ENCODE measurements at regions not wholly inside any gene's neighbourhood (a gene's known extent, or its start where the extent isn't known, plus 50 kb on each side); places are given as distances from the start of the nearest gene placed in this dataset.

- DNase-seq (ENCODE audit: low spot score) = no peak
- Histone ChIP-seq H3K27ac (ENCODE audit: low read depth in 1 of 2, low read length in 2 of 2) (no peak overlapping the region), H3K36me3 (ENCODE audit: control insufficient read depth in 4 of 4, insufficient read depth in 3 of 4, low read depth in 1 of 4, low read length in 3 of 4) (no peaks in the 10 kb centered on the region), H3K4me1 (ENCODE audit: control insufficient read depth in 4 of 4, insufficient read depth in 4 of 4, low read length in 3 of 4) (no peaks in the 10 kb centered on the region), H3K27me3 (ENCODE audit: control insufficient read depth in 4 of 4, insufficient read depth in 4 of 4, low read length in 3 of 4) (peaks cover 0 to 4% (median 0%) of the 10 kb centered on the region in 4 donors), H3K9me3 (ENCODE audit: control insufficient read depth in 4 of 4, low read length in 3 of 4) (no peaks in the 10 kb centered on the region), H3K4me3 (ENCODE audit: low read depth in 1 of 3, low read length in 3 of 3) (no peak overlapping the region), H3K9ac (ENCODE audit: low read depth in 1 of 2, low read length in 2 of 2) (no peak overlapping the region)
- WGBS = 74% methylated on average over 3 of the region's 3 CpGs
- no peak for TF ChIP-seq ZBTB33 (IDR thresholded peaks at IDR 0.05)
- TF ChIP-seq MAX (IDR thresholded peaks at IDR 0.05) = no peak
- no peak for TF ChIP-seq JUND (IDR thresholded peaks at IDR 0.05)
- no peak for TF ChIP-seq TAF1 (conservative IDR thresholded peaks at IDR 0.05)
- TF ChIP-seq EGR1 (IDR thresholded peaks at IDR 0.05; ENCODE audit: low read depth in 2 of 2) = no peak
- TF ChIP-seq SP1 (IDR thresholded peaks at IDR 0.05) = no peak
- no peak for TF ChIP-seq RXRA (IDR thresholded peaks at IDR 0.05)
- TF ChIP-seq FOXA2 (IDR thresholded peaks at IDR 0.05) = no peak
- no peak for TF ChIP-seq ATF3 (IDR thresholded peaks at IDR 0.05)
- no peak for TF ChIP-seq FOXA1 (IDR thresholded peaks at IDR 0.05)
- no peak for TF ChIP-seq CTCF (IDR thresholded peaks at IDR 0.05; ENCODE audit: low read depth, low read length, missing input control)
- no peak for TF ChIP-seq NR2F2 (IDR thresholded peaks at IDR 0.05)
- TF ChIP-seq REST (IDR thresholded peaks at IDR 0.05) = no peak
- no peak for TF ChIP-seq GABPA (IDR thresholded peaks at IDR 0.05 in 1 of 2, conservative IDR thresholded peaks at IDR 0.05 in 1 of 2)
Measured at GRCh38 chrX:131595120-131595519, 51.2 kb downstream of the OR13H1 start.

- no peak for DNase-seq (ENCODE audit: low spot score)
- Histone ChIP-seq H3K36me3 (ENCODE audit: control insufficient read depth in 4 of 4, insufficient read depth in 3 of 4, low read depth in 1 of 4, low read length in 3 of 4) (no peaks in the 10 kb centered on the region), H3K27me3 (ENCODE audit: control insufficient read depth in 4 of 4, insufficient read depth in 4 of 4, low read length in 3 of 4) (peaks cover 0 to 4% (median 0%) of the 10 kb centered on the region in 4 donors), H3K9ac (ENCODE audit: low read depth in 1 of 2, low read length in 2 of 2) (no peak overlapping the region), H3K27ac (ENCODE audit: low read depth in 1 of 2, low read length in 2 of 2) (no peak overlapping the region), H3K9me3 (ENCODE audit: control insufficient read depth in 4 of 4, low read length in 3 of 4) (no peaks in the 10 kb centered on the region), H3K4me1 (ENCODE audit: control insufficient read depth in 4 of 4, insufficient read depth in 4 of 4, low read length in 3 of 4) (no peaks in the 10 kb centered on the region), H3K4me3 (ENCODE audit: low read depth in 1 of 3, low read length in 3 of 3) (no peak overlapping the region)
- TF ChIP-seq JUND (IDR thresholded peaks at IDR 0.05) (no peak), FOXA2 (IDR thresholded peaks at IDR 0.05) (no peak), YY1 (IDR thresholded peaks at IDR 0.05) (no peak), RAD21 (IDR thresholded peaks at IDR 0.05) (no peak), TAF1 (conservative IDR thresholded peaks at IDR 0.05) (no peak), CTCF (IDR thresholded peaks at IDR 0.05; ENCODE audit: low read depth, low read length, missing input control) (no peak), SP1 (IDR thresholded peaks at IDR 0.05) (no peak), ATF3 (IDR thresholded peaks at IDR 0.05) (no peak), FOXA1 (IDR thresholded peaks at IDR 0.05) (no peak), RXRA (IDR thresholded peaks at IDR 0.05) (no peak), MAX (IDR thresholded peaks at IDR 0.05) (no peak), GABPA (IDR thresholded peaks at IDR 0.05 in 1 of 2, conservative IDR thresholded peaks at IDR 0.05 in 1 of 2) (no peak), HNF4G (IDR thresholded peaks at IDR 0.05) (no peak)
- WGBS = 83% methylated on average over 2 of the region's 2 CpGs
Measured at GRCh38 chrX:131607792-131608369, 64.0 kb downstream of the OR13H1 start.

Measured in liver (tissue), 8 donors.